Natural killer cell (primary cell): ENCODE measurements at regions not wholly inside any gene's neighbourhood (a gene's known extent, or its start where the extent isn't known, plus 50 kb on each side); places are given as distances from the start of the nearest gene placed in this dataset.

ENCODE experiments used
- ATAC-seq, 3 donors: fragments of 150-1000 bp in 2 of 3; fragments of 200-7000 bp in 1 of 3; cut with Tn5 transposase; 1 replicate in 1 of 3; 2 replicates in 2 of 3; pipeline ENCODE4 v1.10.0; 2021; ENCODE audit warnings: mild to moderate bottlenecking in 2 of 3, moderate library complexity in 2 of 3
- DNase-seq, 2 donors: peaks; one replicate each; pipeline versions ENCODE4 v3.0.0 to v3.0.0-alpha.2; 2013 to 2021; ENCODE audit warnings: mixed read lengths in 1 of 2
- H3K27ac ChIP-seq: one replicate; pipeline ENCODE4 v1.5.1; 2013; ENCODE audit warnings: mild to moderate bottlenecking, low read length
- H3K27me3 ChIP-seq: one replicate; pipeline ENCODE4 v1.6.1; 2013; ENCODE audit warnings: low read length; ENCODE audit not compliant: control insufficient read depth, insufficient read depth
- H3K36me3 ChIP-seq: one replicate; pipeline ENCODE4 v1.6.1; 2013; ENCODE audit warnings: low read length; ENCODE audit not compliant: control insufficient read depth, insufficient read depth
- H3K4me1 ChIP-seq: one replicate; pipeline ENCODE4 v1.6.1; 2013; ENCODE audit warnings: low read length; ENCODE audit not compliant: control insufficient read depth, insufficient read depth
- H3K4me3 ChIP-seq: one replicate; pipeline ENCODE4 v1.5.1; 2013; ENCODE audit warnings: low read length
- H3K9me3 ChIP-seq: one replicate; pipeline ENCODE4 v1.6.1; 2013; ENCODE audit warnings: low read length; ENCODE audit not compliant: control insufficient read depth, insufficient read depth
- H3K27ac Mint-ChIP-seq, 2 donors: one replicate each; pipeline ENCODE4 v1.8.0; 2022; ENCODE audit warnings: mild to moderate bottlenecking in 2 of 2, mixed read lengths in 2 of 2, moderate library complexity in 1 of 2
- H3K27me3 Mint-ChIP-seq, 2 donors: one replicate each; pipeline ENCODE4 v1.8.0; 2022; ENCODE audit warnings: low read depth in 2 of 2, mixed read lengths in 2 of 2
- H3K36me3 Mint-ChIP-seq: one replicate; pipeline ENCODE4 v1.8.0; 2022; ENCODE audit warnings: mixed read lengths
- H3K4me1 Mint-ChIP-seq, 2 donors: one replicate each; pipeline ENCODE4 v1.8.0; 2022; ENCODE audit warnings: mixed read lengths in 2 of 2
- H3K4me3 Mint-ChIP-seq: one replicate; pipeline ENCODE4 v1.8.0; 2022; ENCODE audit warnings: mild to moderate bottlenecking, moderate library complexity, mixed read lengths
- H3K9me3 Mint-ChIP-seq, 2 donors: one replicate each; pipeline ENCODE4 v1.8.0; 2022; ENCODE audit warnings: mixed read lengths in 2 of 2
- WGBS: methylation state at CpG from one replicate; pipeline ENCODE4 v1.1.7; 2013; ENCODE audit warnings: missing lambda C conversion rate; ENCODE audit not compliant: insufficient coverage; 5-methylcytosine and 5-hydroxymethylcytosine counted together
- intact Hi-C: fragments of 100-400 bp; cut with micrococcal nuclease; formaldehyde crosslinking; loops from one replicate; pipeline ENCODE4 v1.14.2; 2022
- TF ChIP-seq, protein P1 (sequence below): fragments of 200-600 bp; IDR thresholded peaks from one replicate; pipeline ENCODE4 v1.8.0; 2022; ENCODE audit warnings: antibody characterized with exemption

DNA sequence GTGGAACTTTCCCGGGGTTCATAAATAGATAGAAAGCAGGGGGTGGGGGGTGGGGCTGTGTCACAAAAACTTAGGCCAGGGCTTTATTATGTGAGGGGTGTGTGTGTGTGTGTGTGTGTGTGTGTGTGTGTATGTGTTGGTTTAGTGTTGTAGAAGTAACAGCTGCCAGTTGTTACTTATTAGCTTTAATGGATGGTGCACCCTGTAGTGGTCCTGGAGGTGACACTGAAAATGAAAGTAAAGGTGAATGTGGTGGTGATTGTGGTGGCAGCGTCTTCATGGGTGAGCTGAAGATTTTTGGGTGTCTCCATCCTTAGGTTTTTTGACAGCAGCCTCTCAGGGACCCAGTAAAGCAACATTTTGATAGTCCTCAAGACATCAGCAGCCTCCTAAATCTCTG is 449.9 kb downstream of the PDCD6IP start:
- H3K4me1 ChIP-seq = peaks cover 3% of the 10 kb centered on the region
- H3K9me3 Mint-ChIP-seq = no peaks in the 10 kb centered on the region
- no peaks in the 10 kb centered on the region for H3K9me3 ChIP-seq
- H3K27ac Mint-ChIP-seq = peak overlapping the region in 1 of 2 donors; percentile 59
- H3K4me3 ChIP-seq = no peak overlapping the region
- peaks cover 10 to 17% of the 10 kb centered on the region in 2 donors for H3K4me1 Mint-ChIP-seq
- WGBS = 46% methylated on average over 2 of the region's 2 CpGs
- TF ChIP-seq, protein P1, sequence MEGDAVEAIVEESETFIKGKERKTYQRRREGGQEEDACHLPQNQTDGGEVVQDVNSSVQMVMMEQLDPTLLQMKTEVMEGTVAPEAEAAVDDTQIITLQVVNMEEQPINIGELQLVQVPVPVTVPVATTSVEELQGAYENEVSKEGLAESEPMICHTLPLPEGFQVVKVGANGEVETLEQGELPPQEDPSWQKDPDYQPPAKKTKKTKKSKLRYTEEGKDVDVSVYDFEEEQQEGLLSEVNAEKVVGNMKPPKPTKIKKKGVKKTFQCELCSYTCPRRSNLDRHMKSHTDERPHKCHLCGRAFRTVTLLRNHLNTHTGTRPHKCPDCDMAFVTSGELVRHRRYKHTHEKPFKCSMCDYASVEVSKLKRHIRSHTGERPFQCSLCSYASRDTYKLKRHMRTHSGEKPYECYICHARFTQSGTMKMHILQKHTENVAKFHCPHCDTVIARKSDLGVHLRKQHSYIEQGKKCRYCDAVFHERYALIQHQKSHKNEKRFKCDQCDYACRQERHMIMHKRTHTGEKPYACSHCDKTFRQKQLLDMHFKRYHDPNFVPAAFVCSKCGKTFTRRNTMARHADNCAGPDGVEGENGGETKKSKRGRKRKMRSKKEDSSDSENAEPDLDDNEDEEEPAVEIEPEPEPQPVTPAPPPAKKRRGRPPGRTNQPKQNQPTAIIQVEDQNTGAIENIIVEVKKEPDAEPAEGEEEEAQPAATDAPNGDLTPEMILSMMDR = no peak
- H3K36me3 Mint-ChIP-seq = no peaks in the 10 kb centered on the region
- H3K27ac ChIP-seq = no peak overlapping the region
- intact Hi-C loops = no loop called here
- H3K36me3 ChIP-seq = no peaks in the 10 kb centered on the region
- DNase-seq (no peak), ATAC-seq (peak in 1 of 3 donors; percentile 37)
- no peak overlapping the region for H3K4me3 Mint-ChIP-seq
- no peaks in the 10 kb centered on the region for H3K27me3 Mint-ChIP-seq
- no peaks in the 10 kb centered on the region for H3K27me3 ChIP-seq

DNA sequence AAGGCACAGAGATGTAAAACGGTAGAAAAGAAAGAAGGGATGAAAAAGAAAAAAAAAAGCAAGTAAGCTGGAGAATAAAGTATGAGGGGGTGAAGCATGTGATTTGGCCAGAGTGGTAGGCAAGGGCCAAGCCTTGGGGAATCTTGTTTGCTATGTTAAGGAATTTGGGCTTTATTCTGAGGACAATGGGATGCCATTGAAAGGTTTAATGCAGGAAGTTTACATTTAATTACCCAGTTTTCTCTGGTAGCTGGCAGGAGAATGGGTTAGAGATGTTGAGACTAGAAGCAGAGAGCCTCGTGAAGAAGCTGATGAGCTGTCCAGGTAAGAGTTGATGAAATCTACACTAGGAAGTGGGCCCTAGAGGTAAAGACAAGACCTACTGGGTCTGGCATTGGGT is 455.9 kb downstream of the PDCD6IP start:
- no peak overlapping the region for H3K27ac Mint-ChIP-seq
- peaks cover 0 to 4% of the 10 kb centered on the region in 2 donors for H3K27me3 Mint-ChIP-seq
- Histone ChIP-seq H3K4me1 (no peaks in the 10 kb centered on the region), H3K36me3 (no peaks in the 10 kb centered on the region), H3K27ac (no peak overlapping the region), H3K4me3 (no peak overlapping the region), H3K27me3 (no peaks in the 10 kb centered on the region), H3K9me3 (no peaks in the 10 kb centered on the region)
- TF ChIP-seq, protein P1 = no peak
- H3K4me1 Mint-ChIP-seq = peaks cover 0 to 3% of the 10 kb centered on the region in 2 donors
- ATAC-seq (no peak), DNase-seq (no peak)
- no peaks in the 10 kb centered on the region for H3K9me3 Mint-ChIP-seq
- intact Hi-C loops = no loop called here
- H3K4me3 Mint-ChIP-seq = no peak overlapping the region
- no peaks in the 10 kb centered on the region for H3K36me3 Mint-ChIP-seq
- 92% methylated on average over 2 of the region's 2 CpGs for WGBS

- Mint-ChIP-seq H3K27ac (no peak overlapping the region), H3K36me3 (no peaks in the 10 kb centered on the region), H3K4me3 (no peak overlapping the region), H3K9me3 (no peaks in the 10 kb centered on the region), H3K27me3 (peaks cover 0 to 4% of the 10 kb centered on the region in 2 donors), H3K4me1 (no peaks in the 10 kb centered on the region)
- Histone ChIP-seq H3K4me1 (no peaks in the 10 kb centered on the region), H3K27ac (no peak overlapping the region), H3K9me3 (no peaks in the 10 kb centered on the region), H3K4me3 (no peak overlapping the region), H3K36me3 (no peaks in the 10 kb centered on the region), H3K27me3 (no peaks in the 10 kb centered on the region)
- WGBS = 92% methylated on average over 2 of the region's 2 CpGs
- ATAC-seq = no peak
- TF ChIP-seq, protein P1 = no peak
- intact Hi-C loops = no loop called here
- no peak for DNase-seq
Observed at GRCh38 chr3:34256021-34256420, 457.6 kb downstream of the PDCD6IP start.

DNA sequence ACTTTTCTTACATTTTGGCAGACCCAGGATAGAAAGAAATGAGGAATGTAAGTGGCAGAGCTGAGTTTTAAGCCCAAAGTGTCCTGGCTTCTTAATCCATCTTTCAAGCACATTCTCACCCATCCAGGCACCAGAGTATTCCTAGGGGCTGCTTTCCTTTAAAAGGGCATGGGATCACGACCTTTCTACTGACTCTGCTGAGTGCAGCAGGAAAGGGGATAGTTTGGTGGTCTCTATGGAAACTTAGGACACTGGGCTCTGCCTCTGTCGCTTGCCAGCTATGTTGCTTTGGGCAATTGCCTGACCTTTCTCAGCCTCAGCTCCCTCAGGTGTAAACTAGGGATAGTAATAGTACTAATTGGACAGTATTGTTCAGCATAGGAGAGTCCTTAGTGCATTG is 458.4 kb downstream of the PDCD6IP start:
- DNase-seq = no peak
- Histone ChIP-seq H3K9me3 (no peaks in the 10 kb centered on the region), H3K4me1 (no peaks in the 10 kb centered on the region), H3K27me3 (no peaks in the 10 kb centered on the region), H3K36me3 (no peaks in the 10 kb centered on the region), H3K27ac (no peak overlapping the region), H3K4me3 (no peak overlapping the region)
- Mint-ChIP-seq H3K4me1 (no peaks in the 10 kb centered on the region), H3K27ac (no peak overlapping the region), H3K4me3 (no peak overlapping the region), H3K36me3 (no peaks in the 10 kb centered on the region), H3K9me3 (no peaks in the 10 kb centered on the region), H3K27me3 (peaks cover 0 to 4% of the 10 kb centered on the region in 2 donors)
- TF ChIP-seq, protein P1 = no peak
- no peak for ATAC-seq
- 72% methylated on average over 2 of the region's 2 CpGs for WGBS
- intact Hi-C loops = no loop called here
